Activated CD4-positive, alpha-beta T cell treated with anti-CD3 and anti-CD28 coated beads, Interleukin-10, Interleukin-2, amounts not matched to agents 100 ng/mL and 50 ng/mL, durations not matched to agents 16 hours and 8 hours (primary cell): ENCODE measurements at regions not wholly inside any gene's neighbourhood (a gene's known extent, or its start where the extent isn't known, plus 50 kb on each side); places are given as distances from the start of the nearest gene placed in this dataset.
"Not testable (repeated sequence)": the region's sequence is repeated elsewhere in the genome, so short reads cannot be mapped to it uniquely, and the experiment has no call there.

Experiments
- DNase-seq: peaks from one replicate; pipeline ENCODE4 v3.0.0-alpha.2; 2020

DNA sequence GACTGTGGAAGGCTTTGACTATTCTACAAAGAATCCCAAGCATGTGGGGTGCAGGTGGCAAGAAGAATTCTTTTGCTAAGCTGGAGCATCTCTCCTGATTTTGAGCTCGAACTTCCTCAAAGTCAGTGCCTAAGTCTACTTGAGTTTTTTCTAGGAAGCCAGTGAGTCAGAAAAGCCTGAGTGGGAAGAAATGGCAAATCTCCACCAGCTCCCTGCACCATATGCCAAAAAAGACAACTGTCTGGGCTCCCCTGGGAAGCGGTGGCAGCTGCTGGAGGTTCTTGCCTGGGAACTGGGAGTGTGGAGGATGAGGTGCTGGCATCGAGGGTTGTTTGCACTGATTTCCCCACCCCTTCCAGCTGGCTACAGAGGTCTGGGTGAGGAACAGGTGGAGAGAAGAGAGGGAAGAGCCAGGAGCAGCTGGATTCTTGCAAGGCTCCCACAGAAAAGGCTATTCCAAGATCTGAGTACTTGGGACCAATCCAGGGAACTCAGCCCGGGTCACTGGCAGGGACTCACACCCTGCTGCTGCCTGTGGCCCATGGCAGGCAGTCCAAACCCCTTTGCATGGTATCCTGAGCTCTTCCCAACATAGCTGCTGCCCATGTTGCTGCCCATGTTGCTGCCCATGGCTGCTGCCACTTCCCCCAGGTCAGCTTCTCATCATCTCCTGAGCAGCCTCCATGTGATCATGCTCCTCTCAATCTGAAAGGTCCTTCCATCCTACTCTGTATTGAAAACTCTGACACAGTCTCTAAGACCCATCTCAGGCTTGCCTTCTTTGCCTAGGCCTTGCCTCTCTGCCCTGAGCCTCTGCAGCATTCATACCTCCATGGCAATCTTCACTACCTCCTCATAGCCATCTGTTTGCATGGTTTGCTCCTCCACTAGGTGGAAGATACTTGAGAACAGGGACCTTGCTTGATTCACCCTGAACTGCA, 128.3 kb upstream of the SPATS2L start:
- DNase-seq: no peak

DNA sequence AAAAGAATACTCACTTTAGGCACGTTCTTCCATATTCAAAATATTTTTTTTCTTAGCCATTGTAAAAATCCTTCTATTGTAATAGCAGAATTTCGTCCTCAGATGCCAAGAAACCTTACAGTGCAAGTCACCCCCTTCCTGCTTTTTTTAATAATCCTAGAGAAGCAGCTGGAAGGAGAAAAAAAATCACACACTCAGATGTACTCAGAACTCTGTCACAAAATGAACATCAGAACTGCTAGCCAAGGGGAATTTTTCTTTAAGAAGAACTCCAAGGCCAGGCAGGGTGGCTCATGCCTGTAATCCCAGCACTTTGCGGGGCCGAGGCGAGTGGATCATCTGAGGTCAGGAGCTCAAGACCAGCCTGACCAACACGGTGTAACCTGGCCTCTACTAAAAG, 127.3 kb upstream of the SPATS2L start:
- DNase-seq: no peak

GRCh38 chr2:200180943-200181342, 125.5 kb upstream of the SPATS2L start:
- DNase-seq: no peak

DNA sequence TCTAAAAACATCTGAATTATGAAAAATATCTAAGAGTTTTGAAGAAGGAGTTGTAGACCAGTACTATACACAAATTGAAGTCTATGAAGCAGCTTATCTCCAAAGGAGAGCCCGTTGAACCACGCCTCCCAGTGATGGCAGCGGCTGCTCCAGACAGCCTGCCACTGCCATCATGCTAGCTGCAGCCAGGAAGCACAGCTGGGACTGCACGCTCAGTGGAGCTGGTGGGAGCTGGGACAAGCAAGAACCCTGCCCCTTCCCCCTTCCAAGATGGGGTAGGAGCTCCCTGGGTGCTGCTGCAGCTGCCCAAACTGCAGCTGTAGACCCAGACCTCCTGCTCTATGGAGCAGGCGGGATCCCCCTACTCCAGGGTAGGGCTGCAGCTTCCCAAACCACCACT, 124.7 kb upstream of the SPATS2L start:
- no peak for DNase-seq

DNA sequence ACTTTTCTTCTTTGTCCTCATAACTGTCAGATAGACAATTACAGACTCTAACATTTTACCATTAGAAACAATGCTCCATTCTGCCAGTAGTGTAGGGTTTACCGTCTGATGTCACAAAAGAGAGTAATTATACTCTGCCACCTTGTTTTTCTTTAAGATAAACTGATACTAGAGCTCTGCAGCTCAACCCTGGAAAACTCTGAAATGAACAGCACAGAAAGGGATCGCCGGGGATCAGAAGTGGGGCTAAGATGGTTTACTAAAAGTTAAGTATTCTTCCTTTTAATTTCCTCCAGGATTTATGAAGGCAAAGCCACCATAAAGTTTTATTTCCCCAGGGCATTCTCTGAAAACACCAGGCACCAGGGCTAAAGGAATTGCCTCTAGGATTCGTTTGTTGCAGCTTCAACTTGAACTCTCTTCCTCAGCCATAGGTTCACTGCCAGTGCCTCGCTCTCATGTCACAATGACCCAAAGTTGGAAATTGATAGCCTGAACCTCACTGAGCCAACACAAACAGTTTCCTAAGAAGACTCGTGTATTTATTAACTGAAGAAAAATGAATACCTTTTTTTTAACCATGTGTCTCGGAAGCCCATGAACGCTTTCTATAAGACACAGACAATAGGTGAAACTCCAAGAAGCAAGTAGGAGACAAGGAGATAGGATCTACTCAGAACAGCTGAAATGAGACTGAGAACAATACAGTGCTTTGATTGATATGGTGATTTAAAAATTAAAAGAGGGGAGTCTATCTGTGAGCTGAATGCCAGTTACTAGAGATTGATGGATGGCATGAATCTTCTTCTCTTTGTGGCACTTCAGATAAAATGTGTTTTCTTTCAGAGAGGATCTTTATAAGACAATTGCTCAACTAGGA, 121.5 kb upstream of the SPATS2L start:
- no peak for DNase-seq

DNA sequence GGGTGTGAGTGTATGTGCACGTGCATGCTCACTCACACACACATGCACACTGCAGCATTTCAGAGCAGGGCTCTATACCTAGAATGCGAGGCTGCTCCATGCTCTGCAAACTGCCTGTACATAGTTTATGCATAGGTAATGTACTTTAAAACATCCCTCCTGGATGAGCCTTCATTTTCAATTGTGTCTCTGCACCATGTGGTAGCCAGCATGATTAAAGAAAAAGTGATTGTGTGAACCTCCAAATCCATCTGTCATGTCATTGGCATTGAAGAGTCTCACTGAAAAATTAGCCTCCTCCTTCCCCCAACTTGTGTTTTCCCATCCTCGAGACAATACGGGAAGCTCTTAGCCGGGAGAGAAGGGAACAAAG, 120.9 kb upstream of the SPATS2L start:
- no peak for DNase-seq

GRCh38 chr2:200186002-200186401, 120.5 kb upstream of the SPATS2L start:
- DNase-seq: no peak

GRCh38 chr2:200188876-200189275, 117.6 kb upstream of the SPATS2L start:
- DNase-seq: no peak

- DNase-seq: no peak
Measured at GRCh38 chr2:200189964-200190363, 116.5 kb upstream of the SPATS2L start.

DNA sequence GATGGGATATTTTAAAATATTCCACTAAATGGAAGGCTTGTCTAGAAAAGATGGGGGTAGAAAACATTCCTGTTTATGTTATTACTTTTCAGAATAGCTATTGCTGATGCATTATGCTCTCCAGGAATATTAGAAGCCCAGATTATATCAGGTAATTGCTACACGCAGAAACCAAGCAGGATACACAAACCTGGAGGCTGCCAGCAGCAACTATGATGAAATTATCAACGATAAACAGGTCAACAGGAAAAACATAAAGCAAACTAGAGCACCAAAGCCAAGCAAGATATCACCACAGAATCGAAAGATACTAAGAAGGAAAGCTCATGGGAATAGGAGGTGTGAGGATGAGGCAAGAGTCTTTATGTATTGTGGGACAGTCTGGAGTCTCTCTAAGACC, 113.2 kb upstream of the SPATS2L start:
- no peak for DNase-seq

- DNase-seq: no peak
Measured at GRCh38 chr2:200193791-200194190, 112.7 kb upstream of the SPATS2L start.

- DNase-seq: no peak
Measured at GRCh38 chr2:200194746-200195145, 111.7 kb upstream of the SPATS2L start.

DNA sequence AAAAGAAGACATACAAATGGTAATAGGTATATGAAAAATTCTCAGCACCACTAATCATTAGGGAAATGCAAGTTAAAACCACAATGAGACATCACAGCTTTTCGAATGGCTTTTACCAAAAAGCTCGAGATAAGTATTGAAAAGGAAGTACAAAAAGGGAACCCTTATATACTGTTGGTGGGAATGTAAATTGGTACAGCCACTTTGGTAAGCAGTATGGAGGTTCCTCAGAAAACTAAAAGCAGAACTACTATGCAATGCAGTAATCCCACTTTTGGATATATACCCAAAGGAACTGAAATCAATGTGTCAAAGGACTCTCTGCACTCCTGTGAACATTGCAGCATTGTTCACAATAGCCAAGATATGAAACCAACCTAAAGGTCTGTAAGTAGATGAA, 107.5 kb upstream of the SPATS2L start:
- no peak for DNase-seq

DNA sequence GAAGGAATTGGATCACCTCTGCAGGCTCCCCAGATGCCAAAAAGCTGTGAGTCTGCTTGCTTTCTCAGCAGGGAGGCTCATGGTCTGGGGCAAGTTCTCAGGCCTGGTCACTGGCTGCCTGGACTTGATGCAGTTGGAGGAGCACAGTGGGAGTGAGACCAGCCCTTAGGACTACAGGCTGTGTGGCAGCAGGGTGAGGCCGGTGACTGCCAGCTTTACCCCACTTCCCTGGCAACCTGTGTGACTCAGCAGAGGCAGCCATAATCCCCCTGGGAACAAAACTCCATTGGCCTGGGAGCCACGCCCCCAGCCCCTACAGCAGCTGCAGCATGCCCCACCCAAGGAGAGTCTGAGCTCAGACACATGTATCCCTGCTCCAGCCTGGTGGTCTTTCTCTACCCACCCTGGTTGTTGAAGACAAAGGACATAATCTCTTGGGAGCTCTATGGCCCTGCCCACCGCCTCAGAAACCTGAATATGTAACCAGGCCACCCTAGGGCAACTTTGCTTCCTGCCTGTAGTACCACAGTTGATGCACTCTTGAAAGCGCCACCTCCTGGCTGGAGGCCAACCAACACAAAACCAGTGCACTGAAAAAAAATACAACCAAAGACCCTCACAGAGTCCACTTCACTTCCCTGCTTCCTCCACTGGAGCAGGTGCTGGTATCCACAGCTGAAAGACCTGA, 106.8 kb upstream of the SPATS2L start:
- no peak for DNase-seq

DNA sequence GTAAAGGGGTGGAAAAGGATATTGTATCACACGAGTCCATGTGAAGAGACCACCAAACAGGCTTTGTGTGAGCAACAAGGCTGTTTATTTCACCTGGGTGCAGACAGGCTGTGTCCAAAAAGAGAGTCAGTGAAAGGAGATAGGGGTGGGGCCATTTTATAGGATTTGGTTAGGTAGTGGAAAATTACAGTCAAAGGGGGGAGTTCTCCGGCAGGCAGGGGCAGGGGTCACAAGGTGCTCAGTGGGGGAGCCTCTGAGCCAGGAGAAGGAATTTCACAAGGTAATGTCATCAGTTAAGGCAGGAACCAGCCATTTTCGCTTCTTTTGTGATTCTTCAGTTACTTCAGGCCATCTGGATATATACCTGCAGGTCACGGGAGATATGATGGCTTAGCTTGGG, 104.7 kb upstream of the SPATS2L start:
- not testable (repeated sequence) for DNase-seq

GRCh38 chr2:200203381-200203827, 103.1 kb upstream of the SPATS2L start:
- no peak for DNase-seq

GRCh38 chr2:200208041-200208440, 98.5 kb upstream of the SPATS2L start:
- DNase-seq: no peak

GRCh38 chr2:200209030-200209429, 97.5 kb upstream of the SPATS2L start:
- no peak for DNase-seq

DNA sequence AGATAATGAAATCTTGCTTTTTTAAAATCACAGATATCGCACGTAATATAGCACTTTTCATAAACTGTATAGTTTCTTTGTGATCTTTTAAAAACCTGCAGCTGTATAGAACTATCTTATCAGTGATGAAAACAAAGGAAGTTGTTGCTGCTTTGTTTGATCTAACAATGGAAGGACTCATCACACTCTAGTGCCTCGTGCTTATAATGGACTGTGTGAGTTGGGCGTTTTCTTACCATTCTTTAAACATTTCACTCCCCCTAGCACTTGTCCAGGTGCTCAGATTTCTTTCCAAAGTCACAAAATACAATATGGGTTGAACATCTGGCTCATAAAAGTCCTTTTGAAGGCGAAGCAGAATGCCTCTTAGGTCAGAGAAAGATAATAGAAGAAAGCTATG, 94.8 kb upstream of the SPATS2L start:
- no peak for DNase-seq

DNA sequence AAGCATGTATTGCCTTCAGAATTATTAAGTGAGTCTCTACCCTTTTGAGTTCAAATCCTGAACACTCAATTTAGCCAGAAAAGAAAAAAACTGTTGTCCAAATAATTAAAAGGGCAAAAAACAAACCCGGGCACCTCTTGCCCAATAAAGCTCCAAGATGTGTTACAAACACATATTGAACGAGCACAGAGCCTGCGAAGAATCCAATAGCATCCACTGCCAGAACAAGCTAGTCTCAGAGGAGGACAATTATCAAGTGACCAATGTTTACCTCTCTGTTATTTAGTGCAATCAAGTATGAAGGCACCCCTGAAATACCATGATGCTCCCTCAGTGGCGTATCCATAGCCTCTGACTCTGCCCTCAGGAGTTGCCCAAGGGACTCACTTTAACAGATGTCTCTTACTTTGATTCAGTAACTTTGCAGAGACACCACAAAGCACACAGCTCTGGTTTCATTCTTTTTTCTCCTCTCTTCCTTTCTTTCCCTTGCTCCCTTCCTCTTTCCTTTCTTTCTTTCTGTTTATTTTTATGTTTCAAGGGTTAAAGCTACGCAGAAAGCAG, 93.5 kb upstream of the SPATS2L start:
- DNase-seq: no peak

GRCh38 chr2:200216310-200216709, 90.2 kb upstream of the SPATS2L start:
- DNase-seq: no peak

DNA sequence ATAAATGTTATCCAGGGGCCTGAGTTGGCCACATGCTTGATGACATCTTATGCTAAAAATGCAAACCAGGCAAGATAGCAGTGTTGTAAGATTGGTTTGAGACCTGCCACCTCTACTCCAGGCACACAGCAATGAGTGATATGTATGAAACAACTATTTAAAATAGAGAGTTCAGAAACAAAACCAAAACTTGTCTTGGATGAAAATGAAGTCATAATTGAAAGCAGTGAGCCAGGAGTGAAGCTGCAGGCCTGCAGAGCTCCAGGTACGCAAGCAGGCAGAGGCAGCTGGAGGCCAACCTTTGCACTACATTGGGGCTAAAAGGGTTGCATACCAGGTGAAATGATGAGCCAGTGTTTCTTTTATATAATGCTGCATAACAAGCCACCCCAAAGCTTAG, 89.2 kb upstream of the SPATS2L start:
- no peak for DNase-seq

- DNase-seq: no peak
Measured at GRCh38 chr2:200218645-200219044, 87.8 kb upstream of the SPATS2L start.
